NOMO-1 (cell line): ENCODE measurements at regions not wholly inside any gene's neighbourhood (a gene's known extent, or its start where the extent isn't known, plus 50 kb on each side); places are given as distances from the start of the nearest gene placed in this dataset.
"Not testable (repeated sequence)": the region's sequence is repeated elsewhere in the genome, so short reads cannot be mapped to it uniquely, and the experiment has no call there.

Experiments
- DNase-seq, 2 experiments: peaks; one replicate each; lab custom pipeline; 2025; ENCODE audit not compliant: unreplicated experiment in 2 of 2; lab: John Stamatoyannopoulos, UW

DNA sequence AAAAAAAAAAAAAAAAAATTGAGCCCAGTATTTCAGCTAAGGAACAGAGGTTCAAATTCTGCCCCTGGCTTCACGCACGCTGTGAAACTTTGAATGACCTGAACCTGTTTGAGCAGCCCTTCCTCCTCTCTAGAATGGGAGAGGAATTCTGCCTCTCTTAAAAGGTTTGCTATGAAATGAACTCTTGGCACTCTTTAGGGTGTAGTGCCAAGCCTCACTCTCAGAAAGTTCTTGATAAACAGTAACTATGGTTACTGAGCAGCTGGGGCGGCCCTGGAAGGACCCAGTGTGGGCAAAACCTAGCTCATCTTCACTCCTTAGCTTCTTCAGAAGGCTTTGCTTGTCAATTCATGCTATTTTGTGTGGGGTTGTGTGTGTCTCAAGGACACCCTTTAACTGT, 73.7 kb downstream of the GEMIN8 start:
- no peak for DNase-seq

DNA sequence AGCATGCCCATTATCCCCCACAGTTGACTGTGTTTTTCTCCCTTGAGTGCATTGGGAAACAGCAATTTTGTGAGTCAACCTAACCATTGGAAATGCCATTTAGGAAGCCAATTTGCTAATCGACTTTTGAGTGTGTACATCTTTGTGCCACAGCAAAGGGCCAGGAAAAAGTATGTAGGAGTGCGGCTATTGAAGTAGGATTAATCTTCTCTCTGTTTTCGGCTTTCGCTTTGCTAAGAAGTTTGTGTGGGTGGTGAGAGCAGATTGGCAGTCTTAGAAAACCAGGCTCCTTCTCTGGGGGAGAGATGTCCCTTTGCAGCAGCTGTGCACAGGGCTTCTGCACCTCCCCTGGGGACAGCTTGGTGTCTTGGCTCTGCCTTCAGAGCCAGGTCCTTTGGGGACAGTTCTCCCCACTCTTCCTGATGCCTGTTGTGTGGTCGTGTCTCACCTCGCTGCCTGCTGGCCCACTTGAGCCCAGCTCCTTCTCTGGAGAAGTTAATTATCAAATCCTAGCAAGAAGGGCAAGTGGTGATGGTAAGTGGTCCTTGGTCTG, 74.5 kb downstream of the GEMIN8 start:
- DNase-seq: no peak

- no peak for DNase-seq
These were observed 77.1 kb downstream of the GEMIN8 start for GRCh38 chrX:13952581-13952980.

GRCh38 chrX:13946223-13946622, 83.5 kb downstream of the GEMIN8 start:
- DNase-seq: not testable (repeated sequence)

DNA sequence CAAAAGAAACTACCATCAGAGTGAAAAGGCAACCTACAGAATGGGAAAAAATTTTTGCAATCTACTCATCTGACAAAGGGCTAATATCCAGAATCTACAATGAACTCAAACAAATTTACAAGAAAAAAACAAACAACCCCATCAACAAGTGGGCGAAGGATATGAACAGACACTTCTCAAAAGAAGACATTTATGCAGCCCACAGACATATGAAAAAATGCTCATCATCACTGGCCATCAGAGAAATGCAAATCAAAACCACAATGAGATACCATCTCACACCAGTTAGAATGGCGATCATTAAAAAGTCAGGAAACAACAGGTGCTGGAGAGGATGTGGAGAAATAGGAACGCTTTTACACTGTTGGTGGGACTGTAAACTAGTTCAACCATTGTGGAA, 83.9 kb downstream of the GEMIN8 start:
- DNase-seq: not testable (repeated sequence)

DNA sequence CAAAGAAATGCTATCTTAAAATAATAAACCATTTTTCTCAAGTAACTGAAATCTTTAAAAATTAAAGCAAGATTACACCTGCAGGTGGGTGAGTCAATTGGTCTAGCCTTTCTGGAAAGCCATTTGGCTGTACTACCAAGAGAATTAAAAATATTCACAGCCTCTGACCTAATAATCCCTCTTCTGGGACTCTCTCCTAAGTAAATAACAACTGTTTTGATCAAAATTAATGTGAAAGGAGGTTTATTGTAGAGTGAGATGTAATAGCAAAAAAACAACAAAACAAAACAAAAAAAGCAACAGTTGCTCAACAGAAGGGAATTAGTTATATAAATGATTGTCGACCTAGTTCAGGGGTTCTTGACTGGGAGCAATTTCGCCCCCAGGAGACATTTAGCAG, 89.0 kb downstream of the GEMIN8 start:
- no peak for DNase-seq

GRCh38 chrX:13939741-13940597, 89.7 kb downstream of the GEMIN8 start:
- peak in 1 of 2 experiments; percentile 23 for DNase-seq

DNA sequence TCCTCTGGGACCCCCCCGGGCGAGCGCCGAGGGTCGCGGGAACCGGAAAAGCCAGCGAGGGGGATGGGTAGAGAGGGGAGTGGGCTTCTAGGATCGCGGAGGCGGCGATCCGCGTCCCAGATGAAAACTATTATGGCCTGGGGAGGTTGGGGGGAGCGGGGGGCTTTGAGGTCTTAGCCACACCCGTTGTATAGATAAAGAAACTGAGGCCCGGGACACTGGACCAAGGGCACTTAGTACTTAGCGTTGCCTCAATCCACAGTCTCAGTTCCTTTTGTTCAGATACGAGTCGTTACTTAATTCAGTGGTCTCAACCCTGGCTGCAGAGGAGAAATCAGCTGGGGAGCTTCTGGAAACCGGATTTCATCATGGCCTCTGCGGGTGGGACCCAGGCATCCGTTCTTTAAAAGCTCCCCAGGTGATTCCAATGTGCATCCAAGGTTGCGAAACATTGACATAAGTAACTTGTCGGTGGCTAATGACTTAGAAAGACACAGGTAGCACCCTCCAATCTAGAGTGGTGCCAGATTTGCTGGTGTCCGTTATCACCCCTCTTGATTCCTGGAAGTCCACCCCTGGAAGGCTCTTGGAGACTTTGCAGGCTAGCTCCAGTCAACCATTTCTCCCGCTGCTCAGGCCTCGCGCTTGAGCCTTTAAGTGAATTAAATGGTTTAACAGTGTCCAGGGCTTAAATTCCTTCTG, 90.7 kb downstream of the GEMIN8 start:
- peak; percentile 14 to 60 for DNase-seq

DNA sequence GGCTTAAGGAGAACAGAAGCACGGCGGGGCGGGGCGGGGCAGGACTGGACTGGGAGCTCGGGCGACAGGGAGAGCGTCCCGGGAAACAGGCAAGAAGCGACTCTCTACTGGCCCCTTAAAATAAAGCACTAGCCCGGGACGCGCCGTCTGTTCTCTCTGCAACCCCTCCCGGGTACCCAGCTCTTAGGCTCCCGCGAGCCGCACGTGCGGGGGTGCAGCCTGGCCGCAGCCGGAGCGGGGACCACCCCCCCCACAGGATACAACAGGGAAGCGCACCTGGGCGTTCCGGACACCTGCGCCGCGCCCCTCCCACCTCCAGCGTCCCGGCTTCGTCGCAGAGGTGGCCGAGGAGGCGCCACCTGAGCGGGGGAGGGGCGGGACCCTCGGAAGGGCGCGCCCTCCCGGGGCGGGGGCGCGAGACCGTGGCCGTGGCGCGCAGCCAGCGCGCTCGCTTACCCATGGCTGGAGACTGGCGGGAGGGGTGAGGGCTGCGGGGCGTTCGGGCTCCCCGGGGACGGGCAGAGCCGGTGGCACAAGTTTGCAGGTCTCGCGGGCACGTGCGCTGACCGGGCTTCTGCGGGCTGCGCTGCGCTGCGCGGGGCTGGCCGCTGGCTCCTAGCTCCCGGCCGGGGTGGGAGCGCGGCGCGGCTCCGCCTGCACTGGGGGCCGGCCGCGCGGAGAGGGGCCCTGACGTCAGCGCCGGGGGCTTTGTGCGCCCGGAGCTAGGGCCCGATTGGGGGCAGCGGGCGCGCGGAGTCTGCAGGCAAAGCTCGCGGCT, 91.5 kb downstream of the GEMIN8 start:
- DNase-seq: peak; percentile 7 to 9

- no peak for DNase-seq
These were observed 92.2 kb downstream of the GEMIN8 start for GRCh38 chrX:13937370-13938050.

GRCh38 chrX:13936521-13937225, 93.0 kb downstream of the GEMIN8 start:
- DNase-seq: no peak

GRCh38 chrX:13934731-13935130, 95.0 kb downstream of the GEMIN8 start:
- no peak for DNase-seq

DNA sequence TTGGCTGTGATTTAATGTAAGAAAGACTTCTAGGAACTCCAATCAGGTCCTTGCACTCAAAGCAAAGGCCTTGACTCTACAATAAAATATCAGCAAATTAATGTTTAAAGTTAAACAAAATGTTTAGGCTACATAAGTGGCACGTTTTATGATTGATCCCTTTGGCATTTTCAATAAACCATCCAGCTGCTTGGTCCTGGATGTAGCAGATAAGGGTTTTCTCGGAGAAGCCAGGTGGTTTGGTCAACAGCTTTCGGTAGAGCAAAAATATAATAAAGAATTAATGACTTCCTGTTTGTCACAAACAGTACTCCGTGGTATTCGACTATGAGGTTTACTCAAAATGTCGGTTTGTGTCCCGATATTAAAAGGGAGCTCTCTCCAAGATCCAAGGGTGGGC, 95.8 kb downstream of the GEMIN8 start:
- no peak for DNase-seq

- no peak for DNase-seq
These were observed 96.3 kb downstream of the GEMIN8 start for GRCh38 chrX:13933352-13933751.

GRCh38 chrX:13932416-13932815, 97.3 kb downstream of the GEMIN8 start:
- DNase-seq: no peak

DNA sequence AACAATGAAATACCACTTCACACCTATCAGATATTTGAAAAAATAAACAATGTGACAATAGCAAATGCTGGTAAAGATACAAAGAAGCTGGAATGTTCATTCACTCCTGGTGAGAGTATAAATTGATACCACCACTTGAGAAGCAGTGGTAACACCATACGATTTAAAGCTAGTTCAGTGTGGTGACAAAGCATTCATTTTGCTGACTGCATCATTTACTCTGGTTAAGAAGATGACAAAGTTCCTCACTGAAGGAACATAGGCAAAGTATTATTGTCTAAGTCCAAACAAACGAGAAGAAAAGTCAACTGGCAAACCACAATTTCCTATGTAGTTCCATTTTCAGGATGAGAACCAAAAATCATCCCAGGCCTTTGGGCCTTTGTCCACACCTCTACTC, 102.5 kb downstream of the GEMIN8 start:
- DNase-seq: no peak

GRCh38 chrX:13923845-13924244, 105.8 kb downstream of the GEMIN8 start:
- DNase-seq: no peak

- no peak for DNase-seq
These were observed 106.4 kb upstream of the GPM6B start for GRCh38 chrX:13923289-13923688.

GRCh38 chrX:13917507-13917906, 100.6 kb upstream of the GPM6B start:
- peak in 1 of 2 experiments; percentile 7 for DNase-seq

GRCh38 chrX:13911586-13911985, 94.7 kb upstream of the GPM6B start:
- no peak for DNase-seq
